Stomach (tissue), 4 donors: ENCODE measurements at regions not wholly inside any gene's neighbourhood (a gene's known extent, or its start where the extent isn't known, plus 50 kb on each side); places are given as distances from the start of the nearest gene placed in this dataset.

Experiments used
- EP300 ChIP-seq: sonication (generic); formaldehyde crosslinking; IDR thresholded peaks from one replicate; pipeline ENCODE4 v1.6.1; 2017; ENCODE audit warnings: antibody characterized with exemption
- POLR2A ChIP-seq, 4 donors: fragments of 450-650 bp; IDR thresholded peaks; one replicate each; pipeline ENCODE4 v1.6.1; 2016; ENCODE audit warnings: antibody characterized with exemption in 4 of 4, control low read depth in 2 of 4, mild to moderate bottlenecking in 1 of 4, moderate library complexity in 1 of 4
- POLR2AphosphoS5 ChIP-seq, 3 donors: sonication (generic); formaldehyde crosslinking; IDR thresholded peaks; one replicate each; pipeline ENCODE4 v1.6.1; 2016; ENCODE audit warnings: antibody characterized with exemption in 3 of 3
- TF ChIP-seq, protein P1 (sequence below), 7 experiments: fragments of 450-650 bp in 4 of 7; fragments of 200-600 bp in 3 of 7; sonication (generic) in 3 of 7; IDR thresholded peaks; one replicate each; pipeline ENCODE4 v1.5.1; 2016 to 2019; ENCODE audit warnings: antibody characterized with exemption in 7 of 7, control low read depth in 2 of 7, mild to moderate bottlenecking in 1 of 7

DNA sequence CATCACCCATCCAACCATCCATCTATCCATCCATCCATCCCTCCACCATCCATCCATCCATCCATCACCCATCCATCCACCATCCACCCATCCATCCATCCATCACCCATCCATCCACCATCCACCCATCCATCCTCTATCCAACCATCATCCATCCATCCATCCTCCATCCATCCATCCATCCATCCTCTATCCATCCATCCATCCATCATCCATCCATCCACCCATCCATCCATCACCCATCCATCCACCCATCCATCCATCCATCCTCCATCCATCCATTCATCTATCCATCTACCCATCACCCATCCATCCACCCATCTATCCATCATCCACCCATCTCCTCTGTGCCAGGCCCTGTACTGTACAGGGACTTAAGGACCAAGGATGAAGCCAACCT lies 62.2 kb upstream of the WNT11 start:
- no peak for TF ChIP-seq POLR2A (IDR thresholded peaks at IDR 0.05)
- TF ChIP-seq, protein P1, sequence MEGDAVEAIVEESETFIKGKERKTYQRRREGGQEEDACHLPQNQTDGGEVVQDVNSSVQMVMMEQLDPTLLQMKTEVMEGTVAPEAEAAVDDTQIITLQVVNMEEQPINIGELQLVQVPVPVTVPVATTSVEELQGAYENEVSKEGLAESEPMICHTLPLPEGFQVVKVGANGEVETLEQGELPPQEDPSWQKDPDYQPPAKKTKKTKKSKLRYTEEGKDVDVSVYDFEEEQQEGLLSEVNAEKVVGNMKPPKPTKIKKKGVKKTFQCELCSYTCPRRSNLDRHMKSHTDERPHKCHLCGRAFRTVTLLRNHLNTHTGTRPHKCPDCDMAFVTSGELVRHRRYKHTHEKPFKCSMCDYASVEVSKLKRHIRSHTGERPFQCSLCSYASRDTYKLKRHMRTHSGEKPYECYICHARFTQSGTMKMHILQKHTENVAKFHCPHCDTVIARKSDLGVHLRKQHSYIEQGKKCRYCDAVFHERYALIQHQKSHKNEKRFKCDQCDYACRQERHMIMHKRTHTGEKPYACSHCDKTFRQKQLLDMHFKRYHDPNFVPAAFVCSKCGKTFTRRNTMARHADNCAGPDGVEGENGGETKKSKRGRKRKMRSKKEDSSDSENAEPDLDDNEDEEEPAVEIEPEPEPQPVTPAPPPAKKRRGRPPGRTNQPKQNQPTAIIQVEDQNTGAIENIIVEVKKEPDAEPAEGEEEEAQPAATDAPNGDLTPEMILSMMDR (IDR thresholded peaks at IDR 0.05) = no peak
- no peak for TF ChIP-seq POLR2AphosphoS5 (IDR thresholded peaks at IDR 0.05)
- no peak for TF ChIP-seq EP300
